Hematopoietic multipotent progenitor cell treated with erythropoietin and hydrocortisone succinate and interleukin-3 and kit ligand, for 4 days (in vitro differentiated cells): ENCODE measurements at regions not wholly inside any gene's neighbourhood (a gene's known extent, or its start where the extent isn't known, plus 50 kb on each side); places are given as distances from the start of the nearest gene placed in this dataset.
"Not testable (repeated sequence)": the region's sequence is repeated elsewhere in the genome, so short reads cannot be mapped to it uniquely, and the experiment has no call there.

ENCODE experiments used
- DNase-seq: peaks from one replicate; pipeline ENCODE4 v3.0.0-alpha.2; 2015

GRCh38 chr1:25131794-25132193, 100.5 kb downstream of the SYF2 start:
- peak; percentile 72 for DNase-seq

GRCh38 chr1:25130895-25131294, 101.4 kb downstream of the SYF2 start:
- no peak for DNase-seq

DNA sequence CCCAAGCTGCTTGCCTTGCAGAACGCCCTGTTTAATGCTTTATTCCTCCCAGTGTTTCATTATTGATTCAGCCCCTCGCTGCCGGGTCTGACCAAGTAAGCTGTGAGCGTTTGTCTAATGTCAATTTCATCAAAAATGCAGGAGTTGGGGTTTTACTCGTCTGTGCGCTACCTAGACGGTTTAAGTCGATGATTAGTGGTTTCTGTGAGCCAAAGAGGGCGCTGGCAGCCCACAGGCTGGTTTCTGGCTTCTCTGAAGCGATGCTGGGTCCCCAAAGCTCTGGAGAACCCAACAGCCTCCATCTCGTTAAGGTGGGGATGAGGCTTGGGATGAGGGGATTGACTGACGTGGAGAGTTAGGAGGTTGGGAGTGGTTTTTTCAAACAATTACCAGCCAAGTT, 102.9 kb downstream of the SYF2 start:
- no peak for DNase-seq

DNA sequence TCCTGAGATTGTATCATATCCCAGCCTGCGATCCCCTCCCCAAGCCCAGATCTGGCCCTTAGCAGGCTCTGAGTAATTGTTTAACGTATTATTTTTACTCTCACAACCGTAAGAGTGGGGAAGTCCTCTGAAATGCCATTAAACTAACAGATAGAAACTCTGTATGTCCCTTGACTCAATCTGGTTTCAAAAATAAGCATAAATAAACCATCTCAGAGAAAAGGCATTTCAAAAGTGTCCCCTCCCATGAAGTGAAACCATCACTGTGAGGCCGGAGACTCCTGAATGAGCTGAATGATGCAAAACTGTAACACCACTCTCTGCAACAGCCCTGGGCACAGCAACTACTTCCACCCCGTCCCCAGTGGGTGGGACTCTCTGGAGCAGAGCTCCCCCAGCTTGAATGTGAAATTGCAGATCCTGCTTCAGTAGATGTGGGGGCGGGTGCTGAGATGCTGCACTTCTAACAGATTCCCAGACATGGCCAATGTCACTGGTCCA, 104.1 kb downstream of the SYF2 start:
- no peak for DNase-seq

- peak; percentile 53 for DNase-seq
Measured at GRCh38 chr1:25126562-25126961, 105.7 kb downstream of the SYF2 start.

DNA sequence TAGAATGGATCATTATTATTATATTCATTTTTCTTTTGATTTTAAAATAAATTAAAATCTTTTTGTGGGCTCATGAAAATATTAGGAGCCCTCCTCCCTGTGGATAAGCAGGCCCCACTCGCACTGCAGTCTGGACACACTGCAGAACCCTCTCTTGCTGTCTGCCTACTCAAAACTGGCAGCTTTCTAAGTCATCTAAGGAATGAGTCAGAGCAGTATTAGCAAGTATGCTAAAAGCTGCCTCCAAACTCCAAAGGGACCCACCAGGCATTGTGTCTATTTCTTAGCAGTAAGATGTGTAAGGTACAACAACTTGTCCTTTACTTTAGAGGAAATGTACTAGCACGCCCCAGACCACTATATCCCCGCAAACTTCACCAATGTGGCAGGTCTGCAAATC, 108.8 kb downstream of the SYF2 start:
- no peak for DNase-seq

- no peak for DNase-seq
Measured at GRCh38 chr1:25122747-25123146, 109.6 kb downstream of the SYF2 start.

DNA sequence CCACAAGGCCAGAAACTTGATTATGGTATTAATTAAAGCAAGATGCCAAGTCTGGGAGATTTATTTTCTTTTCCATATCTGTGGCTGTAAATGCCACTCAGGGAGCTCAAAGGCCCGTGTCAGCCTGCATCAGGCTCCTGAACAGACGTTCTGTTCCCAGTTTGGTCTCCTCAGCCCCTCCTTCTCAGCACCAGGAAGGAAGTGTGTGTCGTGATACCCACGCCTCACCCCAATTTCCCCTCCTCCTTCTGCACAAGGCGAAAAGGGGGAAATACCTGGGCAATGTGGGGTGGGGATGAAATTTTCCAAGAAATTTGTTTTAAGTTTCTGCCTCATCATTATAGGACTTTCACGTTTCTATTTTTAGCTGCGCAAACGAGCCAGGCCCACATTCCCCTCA, 112.0 kb downstream of the SYF2 start:
- peak; percentile 44 for DNase-seq

DNA sequence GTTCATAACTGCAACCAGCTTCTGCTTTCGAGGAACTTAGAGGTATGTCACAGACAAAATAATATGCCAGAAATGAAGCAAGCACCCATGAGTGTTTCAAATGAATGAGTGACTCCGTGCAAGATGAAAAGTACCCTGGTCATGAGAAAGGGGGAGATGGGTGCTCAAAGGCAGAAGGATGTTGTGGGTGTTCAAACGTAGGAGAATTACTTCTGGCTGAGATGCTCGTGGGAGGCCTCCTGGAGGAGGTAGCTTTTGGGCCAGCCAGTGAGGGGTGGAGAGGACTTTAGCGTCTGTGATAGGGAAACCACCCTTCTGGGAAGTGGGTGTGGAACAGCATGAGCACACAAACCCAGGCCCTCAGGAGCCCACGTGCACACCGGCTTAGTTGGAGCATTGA, 113.8 kb downstream of the SYF2 start:
- DNase-seq, result no peak

- peak; percentile 44 for DNase-seq
Measured at GRCh38 chr1:25117233-25117823, 115.0 kb downstream of the SYF2 start.

- DNase-seq, result no peak
Measured at GRCh38 chr1:25116832-25117231, 115.5 kb downstream of the SYF2 start.

DNA sequence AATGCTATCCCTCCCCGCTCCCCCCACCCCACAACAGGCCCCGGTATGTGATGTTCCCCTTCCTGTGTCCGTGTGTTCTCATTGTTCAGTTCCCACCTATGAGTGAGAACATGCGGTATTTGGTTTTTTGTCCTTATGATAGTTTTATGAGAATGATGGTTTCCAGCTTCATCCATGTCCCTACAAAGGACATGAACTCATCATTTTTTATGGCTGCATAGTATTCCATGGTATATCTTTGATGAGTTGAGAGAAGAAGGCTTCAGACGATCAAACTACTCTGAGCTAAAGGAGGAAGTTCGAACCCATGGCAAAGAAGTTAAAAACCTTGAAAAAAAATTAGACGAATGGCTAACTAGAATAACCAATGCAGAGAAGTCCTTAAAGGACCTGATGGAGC, 116.2 kb downstream of the SYF2 start:
- not testable (repeated sequence) for DNase-seq

GRCh38 chr1:25113731-25114130, 118.6 kb downstream of the SYF2 start:
- no peak for DNase-seq

- DNase-seq, result no peak
Measured at GRCh38 chr1:25113086-25113485, 119.2 kb downstream of the SYF2 start.

DNA sequence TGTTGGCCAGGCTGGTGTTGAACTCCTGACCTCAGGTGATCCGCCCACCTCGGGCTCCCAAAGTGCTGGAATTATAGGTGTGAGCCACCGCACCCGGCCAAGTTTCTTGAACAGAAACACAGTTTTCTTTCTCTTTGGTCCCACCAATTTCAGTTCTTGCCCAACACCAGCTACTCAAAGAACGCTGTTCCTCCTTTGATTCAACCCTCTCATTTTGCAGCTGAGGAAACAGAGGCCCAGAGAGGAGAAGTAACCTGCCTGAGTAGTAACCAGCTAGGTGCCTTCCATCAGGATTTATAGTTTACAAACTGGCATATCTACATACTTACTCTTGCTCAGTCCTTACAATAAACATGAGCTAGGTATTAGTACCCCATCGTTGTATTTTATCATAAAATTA, 119.9 kb downstream of the SYF2 start:
- DNase-seq, result no peak

- no peak for DNase-seq
Measured at GRCh38 chr1:25111706-25112105, 120.6 kb downstream of the SYF2 start.

DNA sequence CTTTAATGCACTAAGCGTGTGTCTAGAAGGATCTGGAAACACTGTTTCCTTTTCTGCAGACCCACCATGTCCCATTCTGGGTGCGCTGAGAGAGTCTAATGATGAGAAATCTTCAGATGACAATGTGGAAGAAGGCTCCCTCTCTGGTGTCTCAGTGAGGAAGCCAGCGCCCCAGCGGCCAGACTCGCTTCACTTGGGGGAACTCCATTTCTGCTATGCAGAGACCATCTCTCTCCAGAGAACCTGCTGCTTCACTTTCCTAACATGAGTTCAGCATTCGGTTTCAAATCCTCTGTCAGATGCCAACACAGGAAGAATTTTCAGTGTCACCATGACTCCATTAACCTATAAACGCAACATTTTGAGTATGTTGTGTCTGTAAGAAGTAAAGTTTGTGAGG, 121.8 kb downstream of the SYF2 start:
- DNase-seq, result no peak

GRCh38 chr1:25110036-25110435, 122.3 kb downstream of the SYF2 start:
- no peak for DNase-seq

DNA sequence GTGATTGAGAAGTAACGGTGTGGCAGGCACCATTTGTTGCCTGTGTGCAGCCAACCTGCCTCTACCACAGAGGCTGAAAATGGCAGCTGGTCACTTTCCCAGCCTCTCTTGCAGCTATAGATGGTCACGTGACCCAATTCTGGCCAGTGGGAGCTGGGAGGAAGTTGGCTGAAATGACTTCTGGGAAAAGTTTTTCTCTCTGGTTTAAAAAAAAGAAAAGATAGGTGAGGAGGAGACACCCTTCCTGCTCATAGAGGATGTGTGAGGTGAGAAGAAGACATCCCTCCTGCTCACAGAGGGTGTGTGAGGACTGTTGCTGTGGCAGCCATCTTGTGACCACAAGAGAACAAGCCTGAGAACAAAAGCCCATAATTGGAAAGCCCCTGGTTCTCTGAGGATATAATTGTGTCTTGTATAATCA, 122.8 kb downstream of the SYF2 start:
- no peak for DNase-seq

- DNase-seq, result no peak
Measured at GRCh38 chr1:25107643-25108010, 124.7 kb downstream of the SYF2 start.

- no peak for DNase-seq
Measured at GRCh38 chr1:25106976-25107642, 125.2 kb downstream of the SYF2 start.

DNA sequence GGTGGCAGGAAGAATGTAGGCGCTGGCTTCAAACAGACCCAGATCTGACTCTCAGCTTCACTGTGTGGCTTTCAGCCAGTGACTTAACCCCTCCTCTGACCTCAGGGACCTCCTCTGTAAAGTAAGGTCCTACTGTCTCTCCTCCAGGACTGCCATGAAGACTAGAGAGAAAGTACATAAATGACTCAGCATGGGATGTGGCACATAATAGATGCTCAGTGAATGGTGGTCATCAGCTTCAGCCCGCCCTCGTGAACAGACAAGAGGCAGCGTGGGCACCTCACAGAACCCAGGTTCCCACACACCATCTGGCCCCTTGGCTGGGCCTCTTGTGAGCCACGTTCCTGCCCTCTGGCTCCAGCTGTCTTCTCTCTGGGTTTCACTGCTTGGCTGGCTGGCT, 126.0 kb downstream of the SYF2 start:
- DNase-seq, result no peak

DNA sequence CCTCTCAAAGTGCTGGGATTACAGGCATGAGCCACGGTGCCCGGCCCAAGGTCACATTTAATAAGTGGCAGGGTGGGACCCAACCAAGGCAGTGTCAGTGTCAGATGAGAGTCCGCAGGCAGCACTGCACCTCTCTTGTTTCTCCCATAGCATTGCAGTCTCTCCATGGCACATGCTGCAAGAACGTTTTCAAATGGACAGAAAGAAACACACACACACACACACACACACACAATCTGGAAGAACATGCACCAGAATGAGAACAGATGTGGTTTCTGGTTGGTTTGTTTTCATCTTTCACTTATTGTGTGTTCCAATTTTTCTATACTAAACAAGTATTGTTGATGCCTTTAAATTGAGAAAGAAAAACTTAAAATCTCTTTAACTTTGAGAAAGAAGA, 126.5 kb downstream of the SYF2 start:
- no peak for DNase-seq

GRCh38 chr1:25104932-25105561, 127.3 kb downstream of the SYF2 start:
- no peak for DNase-seq
